CD4-positive, alpha-beta T cell treated with Interleukin-10 for 1 hour (primary cell): ENCODE measurements at regions not wholly inside any gene's neighbourhood (a gene's known extent, or its start where the extent isn't known, plus 50 kb on each side); places are given as distances from the start of the nearest gene placed in this dataset.

Experiments
- DNase-seq: peaks from one replicate; pipeline ENCODE4 v3.0.0-alpha.2; 2020

- DNase-seq = no peak
Observed at GRCh38 chr1:81430236-81430938, 370.3 kb upstream of the ADGRL2 start.

GRCh38 chr1:81428998-81429397, 371.7 kb upstream of the ADGRL2 start:
- no peak for DNase-seq

GRCh38 chr1:81424816-81425215, 375.9 kb upstream of the ADGRL2 start:
- DNase-seq = no peak

GRCh38 chr1:81424061-81424460, 376.7 kb upstream of the ADGRL2 start:
- DNase-seq = no peak

- no peak for DNase-seq
Observed at GRCh38 chr1:81420760-81421159, 380.0 kb upstream of the ADGRL2 start.

GRCh38 chr1:81414488-81415015, 386.2 kb upstream of the ADGRL2 start:
- DNase-seq = no peak

GRCh38 chr1:81412954-81413353, 387.8 kb upstream of the ADGRL2 start:
- DNase-seq = no peak

- no peak for DNase-seq
Observed at GRCh38 chr1:81410941-81411340, 389.8 kb upstream of the ADGRL2 start.

- DNase-seq = no peak
Observed at GRCh38 chr1:81410351-81410750, 390.4 kb upstream of the ADGRL2 start.

- no peak for DNase-seq
Observed at GRCh38 chr1:81409780-81410274, 390.9 kb upstream of the ADGRL2 start.

GRCh38 chr1:81409262-81409661, 391.5 kb upstream of the ADGRL2 start:
- no peak for DNase-seq

- DNase-seq = no peak
Observed at GRCh38 chr1:81408419-81408818, 392.3 kb upstream of the ADGRL2 start.

- DNase-seq = no peak
Observed at GRCh38 chr1:81407000-81407821, 393.5 kb upstream of the ADGRL2 start.

- DNase-seq = no peak
Observed at GRCh38 chr1:81406292-81406999, 394.3 kb upstream of the ADGRL2 start.

GRCh38 chr1:81398041-81398440, 402.7 kb upstream of the ADGRL2 start:
- DNase-seq = no peak

- no peak for DNase-seq
Observed at GRCh38 chr1:81392526-81393226, 408.1 kb upstream of the ADGRL2 start.

- DNase-seq = no peak
Observed at GRCh38 chr1:81391125-81391828, 409.5 kb upstream of the ADGRL2 start.

- DNase-seq = no peak
Observed at GRCh38 chr1:81388435-81388834, 412.3 kb upstream of the ADGRL2 start.

- DNase-seq = no peak
Observed at GRCh38 chr1:81387446-81387845, 413.3 kb upstream of the ADGRL2 start.

GRCh38 chr1:81382561-81382960, 418.2 kb upstream of the ADGRL2 start:
- DNase-seq = no peak

GRCh38 chr1:81381881-81382280, 418.9 kb upstream of the ADGRL2 start:
- no peak for DNase-seq

- DNase-seq = no peak
Observed at GRCh38 chr1:81380436-81380835, 420.3 kb upstream of the ADGRL2 start.
